Astrocyte (in vitro differentiated cells and primary cell): ENCODE measurements at regions not wholly inside any gene's neighbourhood (a gene's known extent, or its start where the extent isn't known, plus 50 kb on each side); places are given as distances from the start of the nearest gene placed in this dataset.
"Not testable (repeated sequence)": the region's sequence is repeated elsewhere in the genome, so short reads cannot be mapped to it uniquely, and the experiment has no call there.

Experiments used
- DNase-seq: peaks from one replicate; pipeline ENCODE4 v3.0.0-alpha.2; 2010; ENCODE audit warnings: low read depth
- FAIRE-seq: peaks from 2 replicates; lab custom pipeline; 2011; peaks lifted over from hg19 to GRCh38; lab: Jason Lieb, UNC
- H2AFZ ChIP-seq: 2 replicates; pipeline ENCODE4 v1.6.0; 2012; ENCODE audit warnings: low read depth, low read length, inconsistent platforms
- H3K27ac ChIP-seq: 2 replicates; pipeline ENCODE4 v1.5.1; 2011; ENCODE audit warnings: low read depth, low read length, inconsistent platforms
- H3K27me3 ChIP-seq: 2 replicates; pipeline ENCODE4 v1.6.0; 2011; ENCODE audit warnings: low read length, inconsistent platforms; ENCODE audit not compliant: insufficient read depth
- H3K36me3 ChIP-seq: 2 replicates; pipeline ENCODE4 v1.5.1; 2011; ENCODE audit warnings: low read length, inconsistent platforms; ENCODE audit not compliant: insufficient read depth
- H3K4me1 ChIP-seq: 2 replicates; pipeline ENCODE4 v1.5.1; 2011; ENCODE audit warnings: low read length, inconsistent platforms; ENCODE audit not compliant: insufficient read depth
- H3K4me2 ChIP-seq: 2 replicates; pipeline ENCODE4 v1.6.0; 2012; ENCODE audit warnings: low read length, inconsistent platforms
- H3K4me3 ChIP-seq: 2 replicates; pipeline ENCODE4 v1.5.1; 2011; ENCODE audit warnings: low read depth, mild to moderate bottlenecking, low read length, inconsistent platforms; ENCODE audit not compliant: insufficient read depth
- H3K79me2 ChIP-seq: 2 replicates; pipeline ENCODE4 v1.6.0; 2012; ENCODE audit warnings: mild to moderate bottlenecking, low read length, inconsistent platforms; ENCODE audit not compliant: insufficient read depth
- H3K9ac ChIP-seq: 2 replicates; pipeline ENCODE4 v1.6.0; 2012; ENCODE audit warnings: mild to moderate bottlenecking, low read length, inconsistent platforms
- H3K9me3 ChIP-seq: 2 replicates; pipeline ENCODE4 v1.5.1; 2012; ENCODE audit warnings: low read depth, mild to moderate bottlenecking, low read length, inconsistent platforms; ENCODE audit not compliant: insufficient read depth
- H4K20me1 ChIP-seq: 2 replicates; pipeline ENCODE4 v1.6.0; 2012; ENCODE audit warnings: low read length, inconsistent platforms; ENCODE audit not compliant: insufficient read depth
- H3K27ac Mint-ChIP-seq: one replicate; pipeline ENCODE4 v1.8.0; 2021; ENCODE audit warnings: mild to moderate bottlenecking, mixed read lengths; ENCODE audit not compliant: unreplicated experiment
- H3K27me3 Mint-ChIP-seq: one replicate; pipeline ENCODE4 v1.8.0; 2021; ENCODE audit warnings: low read depth, mixed read lengths; ENCODE audit not compliant: unreplicated experiment
- H3K36me3 Mint-ChIP-seq: one replicate; pipeline ENCODE4 v1.8.0; 2021; ENCODE audit warnings: low read depth, mixed read lengths; ENCODE audit not compliant: unreplicated experiment
- H3K4me1 Mint-ChIP-seq: one replicate; pipeline ENCODE4 v1.8.0; 2021; ENCODE audit warnings: low read depth, mixed read lengths; ENCODE audit not compliant: unreplicated experiment
- H3K4me3 Mint-ChIP-seq: one replicate; pipeline ENCODE4 v1.8.0; 2021; ENCODE audit warnings: mild to moderate bottlenecking, moderate library complexity, mixed read lengths; ENCODE audit not compliant: unreplicated experiment
- H3K9me3 Mint-ChIP-seq: one replicate; pipeline ENCODE4 v1.8.0; 2021; ENCODE audit warnings: mild to moderate bottlenecking, mixed read lengths; ENCODE audit not compliant: unreplicated experiment
- EZH2 ChIP-seq: IDR thresholded peaks from 2 replicates; pipeline ENCODE4 v1.6.1; 2012; ENCODE audit warnings: mild to moderate bottlenecking, low read length, inconsistent platforms; ENCODE audit not compliant: insufficient read depth
- TF ChIP-seq, protein P1 (sequence below): IDR thresholded peaks from 2 replicates; pipeline ENCODE4 v1.5.1; 2011; ENCODE audit warnings: low read depth, mild to moderate bottlenecking, inconsistent platforms, low read length, moderate library complexity; ENCODE audit not compliant: insufficient read depth

DNA sequence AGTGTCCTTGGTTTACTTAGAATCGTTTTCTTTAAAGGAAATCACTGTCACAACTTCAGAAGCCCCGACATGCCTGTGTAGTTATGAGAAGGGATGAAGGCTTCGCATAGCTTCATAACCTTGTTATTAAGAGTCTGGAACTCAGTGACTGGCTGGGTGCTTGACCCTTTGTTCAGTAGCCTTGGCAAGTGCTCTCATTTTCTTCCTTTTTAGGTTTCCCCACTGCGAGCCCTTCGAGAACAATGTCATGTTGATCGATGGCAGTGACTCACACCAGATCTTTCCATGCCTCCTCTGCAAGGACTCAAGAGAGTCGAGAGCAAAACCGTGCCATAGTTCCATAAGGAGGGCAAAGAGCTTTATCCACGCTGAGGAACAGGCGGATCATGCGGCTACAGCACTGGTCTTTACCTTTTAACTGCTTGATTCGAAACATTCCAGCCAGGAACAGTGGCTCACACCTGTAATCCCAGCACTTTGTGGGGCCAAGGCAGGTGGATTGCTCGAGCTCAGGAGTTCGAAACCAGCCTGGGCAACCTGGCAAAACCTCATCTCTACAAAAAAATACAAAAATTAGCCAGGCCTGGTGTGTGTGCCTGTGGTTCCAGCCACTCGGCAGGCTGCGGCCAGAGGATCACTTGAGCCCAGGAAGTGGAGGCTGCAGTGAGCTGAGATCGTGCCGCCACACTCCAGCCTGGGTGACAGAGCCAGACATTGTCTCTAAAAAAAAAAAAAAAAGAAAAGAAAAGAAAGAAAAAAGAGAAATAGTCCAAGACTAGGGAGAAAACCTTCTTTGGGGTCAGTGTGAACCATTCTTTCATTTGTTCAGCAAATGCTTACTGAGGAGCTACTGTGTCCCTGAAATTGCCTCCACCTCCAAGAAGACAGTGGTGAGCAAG is 95.4 kb upstream of the ERRFI1 start:
- Histone ChIP-seq H3K27me3 (no peaks in the 10 kb centered on the region), H2AFZ (peak overlapping the region; percentile 55), H3K4me3 (no peak overlapping the region), H3K79me2 (no peaks in the 10 kb centered on the region), H3K36me3 (no peaks in the 10 kb centered on the region), H4K20me1 (no peaks in the 10 kb centered on the region), H3K4me2 (peak overlapping the region; percentile 52), H3K9me3 (peaks cover 4% of the 10 kb centered on the region), H3K9ac (peak overlapping the region; percentile 65), H3K4me1 (peaks cover 40% of the 10 kb centered on the region), H3K27ac (peak overlapping the region; percentile 80)
- TF ChIP-seq, protein P1, sequence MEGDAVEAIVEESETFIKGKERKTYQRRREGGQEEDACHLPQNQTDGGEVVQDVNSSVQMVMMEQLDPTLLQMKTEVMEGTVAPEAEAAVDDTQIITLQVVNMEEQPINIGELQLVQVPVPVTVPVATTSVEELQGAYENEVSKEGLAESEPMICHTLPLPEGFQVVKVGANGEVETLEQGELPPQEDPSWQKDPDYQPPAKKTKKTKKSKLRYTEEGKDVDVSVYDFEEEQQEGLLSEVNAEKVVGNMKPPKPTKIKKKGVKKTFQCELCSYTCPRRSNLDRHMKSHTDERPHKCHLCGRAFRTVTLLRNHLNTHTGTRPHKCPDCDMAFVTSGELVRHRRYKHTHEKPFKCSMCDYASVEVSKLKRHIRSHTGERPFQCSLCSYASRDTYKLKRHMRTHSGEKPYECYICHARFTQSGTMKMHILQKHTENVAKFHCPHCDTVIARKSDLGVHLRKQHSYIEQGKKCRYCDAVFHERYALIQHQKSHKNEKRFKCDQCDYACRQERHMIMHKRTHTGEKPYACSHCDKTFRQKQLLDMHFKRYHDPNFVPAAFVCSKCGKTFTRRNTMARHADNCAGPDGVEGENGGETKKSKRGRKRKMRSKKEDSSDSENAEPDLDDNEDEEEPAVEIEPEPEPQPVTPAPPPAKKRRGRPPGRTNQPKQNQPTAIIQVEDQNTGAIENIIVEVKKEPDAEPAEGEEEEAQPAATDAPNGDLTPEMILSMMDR: no peak
- no peak for TF ChIP-seq EZH2
- DNase-seq (peak; percentile 98), FAIRE-seq (no peak)
- Mint-ChIP-seq H3K36me3 (peaks cover 2% of the 10 kb centered on the region), H3K27ac (peak overlapping the region; percentile 12), H3K4me1 (peaks cover 25% of the 10 kb centered on the region), H3K4me3 (no peak overlapping the region), H3K27me3 (no peaks in the 10 kb centered on the region), H3K9me3 (peaks cover 9% of the 10 kb centered on the region)

DNA sequence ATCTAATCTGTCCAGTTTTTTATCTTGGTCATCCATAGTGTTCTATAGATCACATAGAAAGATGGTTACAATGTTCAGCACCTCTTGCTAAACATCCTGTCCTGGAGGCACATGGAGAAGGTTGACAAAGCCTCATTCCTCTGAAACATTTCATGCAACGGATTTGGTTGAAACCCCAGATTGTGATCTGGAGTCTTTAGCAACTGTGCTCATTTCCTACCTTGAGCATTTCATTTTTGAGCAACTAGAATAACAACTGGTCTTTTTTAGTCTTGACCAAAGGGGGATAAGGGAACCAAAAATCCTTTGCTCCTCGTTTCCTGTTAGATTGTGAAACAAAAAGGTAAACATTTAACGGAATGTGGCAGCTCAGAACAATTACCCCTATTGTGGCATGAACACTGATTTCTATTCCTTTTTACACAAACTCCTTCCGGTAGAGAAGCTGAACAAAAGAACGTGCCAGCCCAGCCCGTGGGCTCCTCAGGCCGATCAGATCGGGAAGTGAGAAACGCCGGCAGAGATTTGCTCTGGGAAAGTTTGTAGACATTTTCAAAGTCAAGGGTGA is 94.7 kb upstream of the ERRFI1 start:
- TF ChIP-seq EZH2: no peak
- TF ChIP-seq, protein P1: no peak
- Mint-ChIP-seq H3K4me1 (peaks cover 27% of the 10 kb centered on the region), H3K36me3 (peaks cover 2% of the 10 kb centered on the region), H3K9me3 (peaks cover 8% of the 10 kb centered on the region), H3K4me3 (no peak overlapping the region), H3K27ac (no peak overlapping the region), H3K27me3 (no peaks in the 10 kb centered on the region)
- Histone ChIP-seq H3K4me2 (peak overlapping the region; percentile 52), H3K27me3 (no peaks in the 10 kb centered on the region), H3K4me3 (no peak overlapping the region), H3K9me3 (peaks cover 4% of the 10 kb centered on the region), H3K36me3 (no peaks in the 10 kb centered on the region), H4K20me1 (no peaks in the 10 kb centered on the region), H3K4me1 (peaks cover 42% of the 10 kb centered on the region), H3K9ac (peak overlapping the region; percentile 65), H3K79me2 (no peaks in the 10 kb centered on the region), H2AFZ (peak overlapping the region; percentile 55), H3K27ac (peak overlapping the region; percentile 80)
- DNase-seq: peak; percentile 63
- FAIRE-seq: no peak

DNA sequence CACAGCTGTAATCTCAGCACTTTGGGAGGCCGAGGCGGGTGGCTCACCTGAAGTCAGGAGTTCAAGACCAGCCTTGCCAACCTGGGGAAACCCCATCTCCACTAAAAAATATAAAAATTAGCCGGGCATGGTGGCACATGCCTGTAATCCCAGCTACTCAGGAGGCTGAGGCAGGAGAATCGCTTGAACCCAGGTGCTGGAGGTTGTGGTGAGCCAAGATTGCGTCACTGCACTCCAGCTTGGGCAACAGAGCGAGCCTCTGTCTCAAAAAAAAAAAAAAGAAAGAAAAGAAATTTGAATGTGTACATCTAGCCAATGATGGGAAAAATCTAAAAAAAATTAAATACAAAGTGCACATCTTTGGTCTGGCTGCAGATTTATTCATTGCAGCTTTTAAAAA is 92.6 kb upstream of the ERRFI1 start:
- H3K36me3 Mint-ChIP-seq, H3K4me2 ChIP-seq, H3K9me3 ChIP-seq, H4K20me1 ChIP-seq, H3K4me3 Mint-ChIP-seq, H3K4me3 ChIP-seq, DNase-seq, H3K27me3 Mint-ChIP-seq, H3K36me3 ChIP-seq, H3K27me3 ChIP-seq, H2AFZ ChIP-seq, FAIRE-seq, H3K79me2 ChIP-seq, H3K27ac ChIP-seq, H3K9ac ChIP-seq, H3K9me3 Mint-ChIP-seq: not testable (repeated sequence)
- Mint-ChIP-seq H3K27ac (peak overlapping the region; percentile 99), H3K4me1 (peaks cover 31% of the 10 kb centered on the region)
- peaks cover 44% of the 10 kb centered on the region for H3K4me1 ChIP-seq
